ENCODE measurements at regions not wholly inside any gene's neighbourhood (a gene's known extent, or its start where the extent isn't known, plus 50 kb on each side); places are given as distances from the start of the nearest gene placed in this dataset.

GRCh38 chr4:3658530-3658913 lies 107.7 kb upstream of the ADRA2C start:
- 33% methylated on average over 12 of the region's 12 CpGs for WGBS (ENCODE audit: insufficient coverage)
- no peaks in the 10 kb centered on the region for H3K9me3 ChIP-seq (replicated peaks; ENCODE audit: control insufficient read depth, low read depth, low read length)
- peaks cover 40% of the 10 kb centered on the region for H3K4me1 ChIP-seq (ENCODE audit: control insufficient read depth, insufficient read depth, low read length)
- H3K27me3 ChIP-seq (ENCODE audit: control insufficient read depth, insufficient read depth, low read length) = peaks cover 63% of the 10 kb centered on the region
- H3K36me3 ChIP-seq (ENCODE audit: control insufficient read depth, insufficient read depth, low read length) = no peaks in the 10 kb centered on the region
- DNase-seq = no peak
- no peak overlapping the region for H3K27ac ChIP-seq (ENCODE audit: low read length)
- H3K4me3 ChIP-seq (ENCODE audit: low read length) = no peak overlapping the region

DNA sequence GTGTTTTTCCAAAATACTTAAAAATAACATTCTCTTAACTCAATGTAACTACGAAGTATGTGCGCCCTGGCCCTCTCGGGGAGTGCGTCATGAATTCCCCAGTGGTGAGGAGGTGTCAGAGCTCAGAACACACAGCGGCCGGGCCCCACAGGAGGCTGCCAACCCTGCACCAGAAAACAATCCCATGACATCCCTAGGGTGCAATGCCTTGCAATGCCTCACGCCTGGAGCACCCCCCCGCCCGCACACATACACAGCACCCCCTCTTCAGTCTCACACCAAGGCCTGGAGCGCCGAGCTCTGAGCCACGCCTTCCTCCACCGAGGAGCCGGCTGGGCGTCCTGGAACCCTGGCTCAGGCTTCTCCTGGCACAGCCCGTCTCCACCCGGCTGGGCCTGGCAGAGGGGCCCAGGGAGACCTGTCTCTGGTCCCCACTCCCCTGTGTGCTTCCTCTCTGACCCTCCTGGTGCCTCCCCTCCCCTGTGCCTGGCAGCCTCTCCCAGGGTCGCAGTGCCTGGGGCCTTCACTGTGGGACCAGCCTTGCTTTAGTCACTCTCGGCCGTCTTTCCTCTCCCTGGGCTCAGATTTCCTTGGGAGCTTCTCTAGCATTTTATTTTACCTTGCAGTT lies 108.2 kb upstream of the ADRA2C start:
- peak; percentile 41 for DNase-seq
- peaks cover 40% of the 10 kb centered on the region for H3K4me1 ChIP-seq (ENCODE audit: control insufficient read depth, insufficient read depth, low read length)
- H3K27me3 ChIP-seq (ENCODE audit: control insufficient read depth, insufficient read depth, low read length) = peaks cover 63% of the 10 kb centered on the region
- no peaks in the 10 kb centered on the region for H3K9me3 ChIP-seq (replicated peaks; ENCODE audit: control insufficient read depth, low read depth, low read length)
- H3K27ac ChIP-seq (ENCODE audit: low read length) = no peak overlapping the region
- H3K4me3 ChIP-seq (ENCODE audit: low read length) = no peak overlapping the region
- H3K36me3 ChIP-seq (ENCODE audit: control insufficient read depth, insufficient read depth, low read length) = no peaks in the 10 kb centered on the region
- 27% methylated on average over 16 of the region's 20 CpGs for WGBS (ENCODE audit: insufficient coverage)

DNA sequence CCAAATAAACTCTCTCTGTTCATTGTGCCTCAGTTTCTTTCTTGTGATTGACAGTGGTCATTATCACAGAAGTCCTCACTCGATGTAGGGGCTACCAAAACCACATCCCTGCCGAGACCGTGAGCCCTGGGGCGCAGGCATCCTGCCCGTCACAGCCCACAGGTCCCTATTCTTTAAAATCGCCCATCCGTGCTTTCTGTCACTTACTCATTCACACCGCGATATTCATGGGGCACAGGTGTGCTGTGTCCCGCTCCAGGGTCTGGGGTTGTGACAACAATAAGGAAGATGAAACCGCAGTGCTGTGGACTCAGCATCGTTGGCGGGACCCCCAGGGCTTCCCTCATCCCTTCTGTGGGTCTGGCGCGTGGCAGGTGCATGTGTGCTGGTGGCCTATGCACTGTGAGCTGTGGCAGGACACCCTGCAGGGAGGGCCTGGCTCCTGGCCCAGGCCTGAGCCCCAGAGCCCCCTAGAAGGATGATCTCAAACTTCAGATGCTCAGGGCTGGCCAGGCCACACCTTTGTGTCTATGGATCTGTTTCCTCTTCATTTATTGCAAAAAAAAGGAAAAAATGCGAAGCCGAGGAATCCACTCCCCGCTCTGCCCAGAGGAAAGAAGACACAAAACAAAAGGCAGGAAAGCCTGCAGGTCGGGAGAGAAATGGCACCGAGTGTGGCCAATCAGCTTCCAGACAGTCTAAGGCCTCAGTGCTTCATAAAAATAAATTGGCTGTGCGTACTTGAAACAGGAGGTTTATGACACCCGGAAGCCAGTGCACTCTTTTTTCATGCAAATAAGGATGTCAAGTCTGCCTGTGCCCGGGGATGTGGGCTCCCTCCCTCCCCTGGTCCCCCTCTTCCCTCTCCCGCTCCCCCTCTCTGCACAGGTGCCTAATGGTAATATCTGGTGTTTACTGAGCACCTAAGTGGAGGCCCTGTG lies 109.5 kb upstream of the ADRA2C start:
- Histone ChIP-seq H3K9me3 (replicated peaks; ENCODE audit: control insufficient read depth, low read depth, low read length) (no peaks in the 10 kb centered on the region), H3K27ac (ENCODE audit: low read length) (no peak overlapping the region), H3K27me3 (ENCODE audit: control insufficient read depth, insufficient read depth, low read length) (peaks cover 60% of the 10 kb centered on the region), H3K4me1 (ENCODE audit: control insufficient read depth, insufficient read depth, low read length) (peaks cover 40% of the 10 kb centered on the region), H3K36me3 (ENCODE audit: control insufficient read depth, insufficient read depth, low read length) (no peaks in the 10 kb centered on the region), H3K4me3 (ENCODE audit: low read length) (no peak overlapping the region)
- no peak for DNase-seq
- WGBS (ENCODE audit: insufficient coverage) = 74% methylated on average over 16 of the region's 24 CpGs

- Histone ChIP-seq H3K9me3 (replicated peaks; ENCODE audit: control insufficient read depth, low read depth, low read length) (no peaks in the 10 kb centered on the region), H3K27me3 (ENCODE audit: control insufficient read depth, insufficient read depth, low read length) (peaks cover 60% of the 10 kb centered on the region), H3K4me1 (ENCODE audit: control insufficient read depth, insufficient read depth, low read length) (peaks cover 35% of the 10 kb centered on the region), H3K4me3 (ENCODE audit: low read length) (no peak overlapping the region), H3K36me3 (ENCODE audit: control insufficient read depth, insufficient read depth, low read length) (no peaks in the 10 kb centered on the region), H3K27ac (ENCODE audit: low read length) (no peak overlapping the region)
- DNase-seq = no peak
- WGBS (ENCODE audit: insufficient coverage) = 38% methylated on average over 8 of the region's 8 CpGs
Observed at GRCh38 chr4:3655963-3656362, 110.2 kb upstream of the ADRA2C start.

DNA sequence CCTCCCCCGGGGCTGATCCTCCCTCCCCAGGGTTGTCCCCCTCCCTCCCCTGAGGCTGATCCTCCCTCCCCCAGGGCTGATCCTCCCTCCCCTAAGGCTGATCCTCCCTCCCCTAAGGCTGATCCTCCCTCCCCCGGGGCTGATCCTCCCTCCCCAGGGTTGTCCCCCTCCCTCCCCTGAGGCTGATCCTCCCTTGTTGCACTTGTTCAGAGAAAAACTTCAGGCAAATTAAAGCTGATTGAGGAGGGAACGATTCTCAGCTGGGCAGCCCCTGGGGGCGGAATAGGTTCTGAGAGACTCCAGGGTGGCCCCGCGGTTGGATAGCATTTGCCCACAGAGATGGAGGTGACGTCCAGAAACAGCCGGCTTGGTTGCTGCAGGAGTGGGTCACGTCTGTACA lies 110.7 kb upstream of the ADRA2C start:
- Histone ChIP-seq H3K36me3 (ENCODE audit: control insufficient read depth, insufficient read depth, low read length) (no peaks in the 10 kb centered on the region), H3K9me3 (replicated peaks; ENCODE audit: control insufficient read depth, low read depth, low read length) (no peaks in the 10 kb centered on the region), H3K27ac (ENCODE audit: low read length) (no peak overlapping the region), H3K4me1 (ENCODE audit: control insufficient read depth, insufficient read depth, low read length) (peaks cover 30% of the 10 kb centered on the region), H3K4me3 (ENCODE audit: low read length) (no peak overlapping the region), H3K27me3 (ENCODE audit: control insufficient read depth, insufficient read depth, low read length) (peaks cover 65% of the 10 kb centered on the region)
- WGBS (ENCODE audit: insufficient coverage) = 46% methylated on average over 4 of the region's 9 CpGs
- DNase-seq = no peak

- peaks cover 18% of the 10 kb centered on the region for H3K4me1 ChIP-seq (ENCODE audit: control insufficient read depth, insufficient read depth, low read length)
- DNase-seq = no peak
- no peaks in the 10 kb centered on the region for H3K36me3 ChIP-seq (ENCODE audit: control insufficient read depth, insufficient read depth, low read length)
- 84% methylated on average over 26 of the region's 30 CpGs for WGBS (ENCODE audit: insufficient coverage)
- no peak overlapping the region for H3K4me3 ChIP-seq (ENCODE audit: low read length)
- H3K27me3 ChIP-seq (ENCODE audit: control insufficient read depth, insufficient read depth, low read length) = peaks cover 68% of the 10 kb centered on the region
- no peaks in the 10 kb centered on the region for H3K9me3 ChIP-seq (replicated peaks; ENCODE audit: control insufficient read depth, low read depth, low read length)
- no peak overlapping the region for H3K27ac ChIP-seq (ENCODE audit: low read length)
Observed at GRCh38 chr4:3654036-3654807, 112.0 kb upstream of the ADRA2C start.

DNA sequence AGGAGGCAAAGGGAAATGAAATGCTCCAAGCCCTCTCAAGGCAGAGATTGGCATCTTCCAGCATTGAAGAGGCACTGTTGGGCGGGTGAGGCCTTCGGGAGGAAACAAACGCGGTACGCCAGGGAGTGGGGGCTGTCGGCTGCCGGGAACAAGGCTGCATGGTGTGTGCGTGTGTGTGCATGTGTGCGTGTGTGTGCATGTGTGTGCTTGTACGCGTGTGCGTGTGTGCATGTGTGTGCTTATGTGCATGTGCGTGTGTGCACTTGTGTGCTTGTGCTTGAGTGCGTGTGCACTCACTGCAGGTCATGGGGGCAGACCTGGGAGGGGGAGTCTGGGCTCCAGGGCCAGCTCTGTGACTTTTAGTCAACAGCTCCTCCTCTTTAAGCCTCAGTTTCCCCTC lies 113.6 kb upstream of the ADRA2C start:
- H3K27ac ChIP-seq (ENCODE audit: low read length) = no peak overlapping the region
- DNase-seq = no peak
- 79% methylated on average over 13 of the region's 14 CpGs for WGBS (ENCODE audit: insufficient coverage)
- H3K36me3 ChIP-seq (ENCODE audit: control insufficient read depth, insufficient read depth, low read length) = no peaks in the 10 kb centered on the region
- H3K4me1 ChIP-seq (ENCODE audit: control insufficient read depth, insufficient read depth, low read length) = peaks cover 2% of the 10 kb centered on the region
- H3K4me3 ChIP-seq (ENCODE audit: low read length) = no peak overlapping the region
- H3K9me3 ChIP-seq (replicated peaks; ENCODE audit: control insufficient read depth, low read depth, low read length) = no peaks in the 10 kb centered on the region
- H3K27me3 ChIP-seq (ENCODE audit: control insufficient read depth, insufficient read depth, low read length) = peaks cover 67% of the 10 kb centered on the region

DNA sequence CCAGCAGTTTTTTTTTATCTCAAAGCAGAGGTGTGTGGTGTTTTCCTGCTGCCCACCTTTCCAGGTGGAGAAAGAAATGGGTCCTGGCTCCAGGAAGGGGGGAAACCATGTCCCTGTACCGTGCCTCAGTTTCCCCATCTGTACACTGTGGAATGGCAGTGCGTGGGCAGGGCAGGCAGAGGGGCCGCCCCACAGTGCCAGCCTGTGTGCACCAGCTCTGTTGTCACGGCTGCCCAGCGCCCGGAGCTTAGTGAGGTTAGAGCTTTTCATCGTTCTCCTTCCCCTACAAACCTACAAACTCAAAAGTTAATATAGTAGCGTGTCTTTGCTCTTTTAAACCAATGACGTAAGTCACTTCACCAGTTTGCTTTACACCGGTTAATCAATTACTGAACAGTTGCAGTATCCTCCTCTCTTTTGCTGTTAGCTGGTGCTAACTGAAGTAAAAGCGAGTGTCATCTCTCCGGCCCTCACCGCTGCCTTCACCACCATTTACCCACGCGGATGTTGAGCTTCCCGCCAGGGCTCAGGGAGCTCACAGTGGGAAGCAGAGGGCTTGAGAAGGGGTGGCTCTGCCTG lies 114.8 kb upstream of the ADRA2C start:
- H3K27me3 ChIP-seq (ENCODE audit: control insufficient read depth, insufficient read depth, low read length) = peaks cover 62% of the 10 kb centered on the region
- H3K36me3 ChIP-seq (ENCODE audit: control insufficient read depth, insufficient read depth, low read length) = no peaks in the 10 kb centered on the region
- no peak overlapping the region for H3K27ac ChIP-seq (ENCODE audit: low read length)
- DNase-seq = no peak
- no peaks in the 10 kb centered on the region for H3K4me1 ChIP-seq (ENCODE audit: control insufficient read depth, insufficient read depth, low read length)
- no peaks in the 10 kb centered on the region for H3K9me3 ChIP-seq (replicated peaks; ENCODE audit: control insufficient read depth, low read depth, low read length)
- H3K4me3 ChIP-seq (ENCODE audit: low read length) = no peak overlapping the region
- 87% methylated on average over 3 of the region's 16 CpGs for WGBS (ENCODE audit: insufficient coverage)

GRCh38 chr4:3649491-3649890 lies 116.7 kb upstream of the ADRA2C start:
- H3K27ac ChIP-seq (ENCODE audit: low read length) = no peak overlapping the region
- no peaks in the 10 kb centered on the region for H3K9me3 ChIP-seq (replicated peaks; ENCODE audit: control insufficient read depth, low read depth, low read length)
- peaks cover 13% of the 10 kb centered on the region for H3K4me1 ChIP-seq (ENCODE audit: control insufficient read depth, insufficient read depth, low read length)
- DNase-seq = no peak
- 86% methylated on average over 6 of the region's 16 CpGs for WGBS (ENCODE audit: insufficient coverage)
- H3K27me3 ChIP-seq (ENCODE audit: control insufficient read depth, insufficient read depth, low read length) = peaks cover 51% of the 10 kb centered on the region
- no peaks in the 10 kb centered on the region for H3K36me3 ChIP-seq (ENCODE audit: control insufficient read depth, insufficient read depth, low read length)
- H3K4me3 ChIP-seq (ENCODE audit: low read length) = no peak overlapping the region

DNA sequence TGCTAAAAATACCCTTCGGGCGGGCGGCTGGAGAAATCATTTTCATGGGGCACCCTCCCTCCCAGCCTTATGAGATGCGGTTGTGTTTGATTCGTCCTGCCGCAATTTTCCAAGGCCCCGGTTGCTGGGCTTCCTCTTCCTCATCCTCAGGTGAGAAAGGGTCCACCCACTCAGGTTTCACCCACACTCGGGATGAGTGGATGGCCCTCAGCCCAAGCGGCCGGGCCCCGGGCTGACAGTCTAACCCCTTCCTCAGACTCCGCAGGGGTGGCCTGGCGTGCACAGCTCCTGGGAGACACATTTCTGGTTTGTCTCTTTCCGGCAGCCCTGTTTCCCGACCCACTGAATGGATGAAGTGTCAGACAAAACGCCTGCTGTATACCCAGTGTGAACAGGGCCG lies 116.5 kb upstream of the LRPAP1 start:
- Histone ChIP-seq H3K36me3 (ENCODE audit: control insufficient read depth, insufficient read depth, low read length) (no peaks in the 10 kb centered on the region), H3K27ac (ENCODE audit: low read length) (no peak overlapping the region), H3K4me1 (ENCODE audit: control insufficient read depth, insufficient read depth, low read length) (peaks cover 13% of the 10 kb centered on the region), H3K4me3 (ENCODE audit: low read length) (no peak overlapping the region), H3K27me3 (ENCODE audit: control insufficient read depth, insufficient read depth, low read length) (peaks cover 48% of the 10 kb centered on the region), H3K9me3 (replicated peaks; ENCODE audit: control insufficient read depth, low read depth, low read length) (no peaks in the 10 kb centered on the region)
- WGBS (ENCODE audit: insufficient coverage) = 49% methylated on average over 12 of the region's 17 CpGs
- no peak for DNase-seq
